ENCODE measurements at regions not wholly inside any gene's neighbourhood (a gene's known extent, or its start where the extent isn't known, plus 50 kb on each side); places are given as distances from the start of the nearest gene placed in this dataset.

DNA sequence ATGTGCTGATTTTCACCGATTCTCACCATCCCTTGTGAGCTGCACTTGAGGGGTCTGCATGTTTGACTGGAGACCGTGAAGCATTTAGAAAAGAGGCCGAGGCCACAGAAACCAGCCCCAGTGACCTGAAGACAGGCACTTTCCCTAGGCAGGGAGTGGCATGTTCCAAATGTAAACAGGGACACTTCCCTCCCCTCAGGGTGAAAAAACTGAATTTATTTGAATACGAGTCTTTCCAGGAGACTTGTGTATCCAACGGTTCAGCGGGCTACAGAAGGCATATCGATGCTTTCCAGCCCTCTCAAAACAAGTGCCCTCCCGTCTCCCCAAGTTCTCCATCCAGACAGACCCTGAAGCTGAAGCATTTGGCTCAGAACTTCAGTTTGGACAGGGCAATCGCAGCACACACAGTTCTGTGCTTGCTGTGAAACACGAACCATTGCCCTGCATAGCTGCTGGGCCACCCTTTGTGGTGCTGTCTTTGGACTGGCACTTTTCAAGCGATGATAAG, 106.1 kb downstream of the ZIC5 start:
- TF ChIP-seq, protein P1, sequence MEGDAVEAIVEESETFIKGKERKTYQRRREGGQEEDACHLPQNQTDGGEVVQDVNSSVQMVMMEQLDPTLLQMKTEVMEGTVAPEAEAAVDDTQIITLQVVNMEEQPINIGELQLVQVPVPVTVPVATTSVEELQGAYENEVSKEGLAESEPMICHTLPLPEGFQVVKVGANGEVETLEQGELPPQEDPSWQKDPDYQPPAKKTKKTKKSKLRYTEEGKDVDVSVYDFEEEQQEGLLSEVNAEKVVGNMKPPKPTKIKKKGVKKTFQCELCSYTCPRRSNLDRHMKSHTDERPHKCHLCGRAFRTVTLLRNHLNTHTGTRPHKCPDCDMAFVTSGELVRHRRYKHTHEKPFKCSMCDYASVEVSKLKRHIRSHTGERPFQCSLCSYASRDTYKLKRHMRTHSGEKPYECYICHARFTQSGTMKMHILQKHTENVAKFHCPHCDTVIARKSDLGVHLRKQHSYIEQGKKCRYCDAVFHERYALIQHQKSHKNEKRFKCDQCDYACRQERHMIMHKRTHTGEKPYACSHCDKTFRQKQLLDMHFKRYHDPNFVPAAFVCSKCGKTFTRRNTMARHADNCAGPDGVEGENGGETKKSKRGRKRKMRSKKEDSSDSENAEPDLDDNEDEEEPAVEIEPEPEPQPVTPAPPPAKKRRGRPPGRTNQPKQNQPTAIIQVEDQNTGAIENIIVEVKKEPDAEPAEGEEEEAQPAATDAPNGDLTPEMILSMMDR (conservative IDR thresholded peaks at IDR 0.05): no peak
- TF ChIP-seq ZFX (IDR thresholded peaks at IDR 0.05): no peak
- H3K27ac ChIP-seq: no peak overlapping the region

DNA sequence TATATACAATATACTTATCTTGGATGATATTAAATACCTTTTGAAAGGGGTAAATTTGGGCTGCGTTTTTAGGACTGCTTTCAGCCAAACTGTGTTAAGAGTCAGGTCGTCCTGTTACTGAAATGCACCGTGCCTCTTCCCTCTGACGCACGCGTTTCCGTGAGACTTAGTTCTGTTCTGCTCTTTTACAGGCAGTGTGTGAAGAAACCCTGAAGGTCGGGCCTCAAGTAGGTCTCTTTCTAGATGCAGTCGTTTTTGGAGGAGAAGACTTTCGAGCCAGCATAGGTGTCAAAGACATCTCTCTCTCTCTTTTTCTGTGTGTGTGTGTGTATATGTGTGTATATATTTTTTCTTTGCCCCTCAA, 107.0 kb downstream of the ZIC5 start:
- TF ChIP-seq, protein P1 (conservative IDR thresholded peaks at IDR 0.05): no peak
- no peak for TF ChIP-seq ZFX (IDR thresholded peaks at IDR 0.05)
- no peak overlapping the region for H3K27ac ChIP-seq

DNA sequence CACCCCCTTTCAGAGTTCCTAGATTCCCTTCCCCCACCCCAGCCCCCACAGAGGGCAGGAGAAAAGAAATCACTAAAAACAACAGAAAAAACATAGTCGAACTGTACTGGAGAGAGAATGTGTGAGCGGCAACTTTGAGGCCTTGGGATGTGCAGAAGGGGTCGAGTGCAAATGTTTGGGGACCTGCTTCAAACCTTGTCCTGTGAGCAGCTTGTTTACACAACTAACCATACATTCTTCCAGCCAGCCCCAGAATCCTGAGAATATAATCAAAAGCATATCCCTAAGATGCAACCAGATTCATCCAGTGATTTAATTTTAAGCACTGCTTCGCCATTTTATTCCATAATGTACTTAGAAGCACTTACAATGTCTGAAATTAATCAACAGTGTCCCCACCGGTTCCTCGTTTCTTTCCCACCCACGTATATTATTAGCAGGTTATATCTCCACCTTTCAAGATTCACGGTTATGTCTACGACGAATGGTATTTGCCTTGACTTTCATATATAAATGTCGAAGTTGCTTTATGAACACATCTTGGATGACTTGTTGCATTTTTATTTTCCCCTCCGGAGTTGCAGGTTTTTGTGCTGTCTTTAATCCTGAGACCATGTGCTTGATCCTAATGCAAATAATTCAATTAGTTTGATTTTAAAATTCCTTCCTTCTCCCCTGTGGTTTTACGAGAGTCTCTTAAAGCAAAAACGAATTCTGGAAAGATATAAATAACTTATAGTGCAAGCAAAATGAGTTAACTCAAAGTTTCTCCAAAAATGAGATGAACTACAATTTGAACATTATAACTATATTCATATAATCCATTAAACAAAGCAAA, 107.6 kb downstream of the ZIC5 start:
- no peak overlapping the region for H3K27ac ChIP-seq
- TF ChIP-seq, protein P1 (conservative IDR thresholded peaks at IDR 0.05): no peak
- no peak for TF ChIP-seq ZFX (IDR thresholded peaks at IDR 0.05)

DNA sequence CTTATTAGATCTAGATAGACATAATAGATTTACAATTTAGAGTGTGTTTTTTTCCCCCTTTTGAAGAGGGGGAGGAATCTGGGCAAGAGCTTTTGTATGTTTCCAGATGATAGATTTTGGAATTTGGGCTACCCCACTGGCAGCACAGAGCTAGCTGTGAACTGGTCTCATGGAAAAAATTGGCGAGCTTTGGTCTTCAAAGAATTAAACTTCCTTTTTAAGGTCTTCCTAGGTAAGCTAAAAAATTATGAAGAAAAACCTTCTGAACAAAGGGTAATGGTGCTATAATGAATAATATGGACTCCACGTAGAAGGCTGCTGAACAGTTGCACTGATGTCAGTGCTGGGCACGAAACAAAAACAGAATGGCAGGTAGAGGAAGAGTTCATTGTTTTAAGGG, 109.3 kb downstream of the ZIC5 start:
- TF ChIP-seq ZFX (IDR thresholded peaks at IDR 0.05): no peak
- TF ChIP-seq, protein P1 (conservative IDR thresholded peaks at IDR 0.05): no peak

DNA sequence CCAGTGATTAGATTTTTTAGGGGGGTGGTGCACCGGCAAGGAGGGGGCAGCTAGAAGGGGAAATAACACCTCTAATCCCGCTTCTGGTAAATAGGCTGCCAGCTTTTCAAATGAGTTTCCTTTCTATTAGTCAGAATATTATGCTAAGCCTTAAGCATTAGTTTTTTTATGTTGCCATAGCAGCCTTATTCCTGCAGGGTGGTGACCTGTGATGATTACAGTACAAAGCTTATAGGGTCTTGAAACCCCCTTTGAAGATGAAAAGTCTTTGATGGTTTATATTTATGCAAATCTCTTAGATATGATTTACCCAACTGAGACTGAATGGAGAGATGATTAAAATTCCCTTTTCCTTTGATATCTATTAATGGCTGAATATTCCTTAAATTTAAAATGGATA, 109.8 kb downstream of the ZIC5 start:
- TF ChIP-seq, protein P1 (conservative IDR thresholded peaks at IDR 0.05): no peak
- no peak for TF ChIP-seq ZFX (IDR thresholded peaks at IDR 0.05)
- H3K27ac ChIP-seq: no peak overlapping the region

More for the DNA sequence above, 109.3 kb downstream of the ZIC5 start:
- no peak overlapping the region for H3K27ac ChIP-seq

DNA sequence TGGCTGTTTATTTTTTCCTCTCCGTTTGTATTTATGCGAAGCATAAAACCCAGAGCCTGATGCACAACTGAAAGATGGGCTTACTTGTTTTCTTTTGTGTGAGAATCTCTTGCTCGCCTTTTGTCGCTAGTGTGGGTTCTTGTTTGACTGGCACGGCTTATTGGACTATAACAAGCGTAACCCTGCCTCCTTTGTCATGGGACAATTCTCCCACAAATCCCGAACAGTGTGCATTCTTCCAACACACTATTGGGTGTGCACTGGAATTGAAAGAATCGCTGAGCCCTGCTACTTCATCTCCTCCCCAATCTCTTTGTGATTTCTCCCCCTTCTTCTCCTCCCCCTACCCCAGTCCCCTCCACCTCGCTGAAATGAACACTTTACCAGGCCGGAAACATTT, 110.8 kb downstream of the ZIC5 start:
- H3K27ac ChIP-seq: no peak overlapping the region
- TF ChIP-seq ZFX (IDR thresholded peaks at IDR 0.05): no peak
- TF ChIP-seq, protein P1 (conservative IDR thresholded peaks at IDR 0.05): no peak

All from C4-2B (cell line).